ENCODE measurements at regions not wholly inside any gene's neighbourhood (a gene's known extent, or its start where the extent isn't known, plus 50 kb on each side); places are given as distances from the start of the nearest gene placed in this dataset.

GRCh38 chr9:113673726-113674125 is 202.4 kb upstream of the ZNF618 start:
- no peak for ATAC-seq
- Mint-ChIP-seq H3K9me3 (no peaks in the 10 kb centered on the region), H3K27me3 (peaks cover 30% of the 10 kb centered on the region), H3K36me3 (ENCODE audit: low read depth) (no peaks in the 10 kb centered on the region), H3K4me3 (no peak overlapping the region), H3K27ac (no peak overlapping the region), H3K4me1 (ENCODE audit: low read depth) (peaks cover 8% of the 10 kb centered on the region)
- POLR2A ChIA-PET = no interaction called here
- TF ChIP-seq CTCF (IDR thresholded peaks at IDR 0.05) = no peak
- CTCF ChIA-PET = interaction anchor here (0.7 to 1.3 kb wide), 4 partner anchors 8 to 85 kb away, joined by 3 to 4 read pairs (median 3); no protein-coding TSS in a partner anchor
- DNase-seq = no peak
- intact Hi-C loops (cut with micrococcal nuclease) = no loop called here

GRCh38 chr9:113674436-113674835 is 201.7 kb upstream of the ZNF618 start:
- H3K4me1 Mint-ChIP-seq (ENCODE audit: low read depth) = peaks cover 8% of the 10 kb centered on the region
- ATAC-seq = no peak
- POLR2A ChIA-PET = no interaction called here
- no peaks in the 10 kb centered on the region for H3K9me3 Mint-ChIP-seq
- no peak overlapping the region for H3K27ac Mint-ChIP-seq
- H3K36me3 Mint-ChIP-seq (ENCODE audit: low read depth) = no peaks in the 10 kb centered on the region
- CTCF ChIA-PET = interaction anchor here (1.2 to 1.6 kb wide), 3 partner anchors 9 to 84 kb away, joined by 3 to 4 read pairs (median 4); no protein-coding TSS in a partner anchor
- no peak for DNase-seq
- peaks cover 33% of the 10 kb centered on the region for H3K27me3 Mint-ChIP-seq
- intact Hi-C loops (cut with micrococcal nuclease) = no loop called here
- TF ChIP-seq CTCF (IDR thresholded peaks at IDR 0.05) = no peak
- no peak overlapping the region for H3K4me3 Mint-ChIP-seq

- ChIA-PET POLR2A (no interaction called here), CTCF (interaction anchor here (1.4 to 1.6 kb wide), 3 partner anchors 8 to 21 kb away, joined by 4 to 7 read pairs (median 4); no protein-coding TSS in a partner anchor)
- peaks cover 8% of the 10 kb centered on the region for H3K4me1 Mint-ChIP-seq (ENCODE audit: low read depth)
- peaks cover 36% of the 10 kb centered on the region for H3K27me3 Mint-ChIP-seq
- ATAC-seq = peak; percentile 24
- intact Hi-C loops (cut with micrococcal nuclease) = no loop called here
- no peaks in the 10 kb centered on the region for H3K36me3 Mint-ChIP-seq (ENCODE audit: low read depth)
- H3K9me3 Mint-ChIP-seq = no peaks in the 10 kb centered on the region
- no peak overlapping the region for H3K27ac Mint-ChIP-seq
- no peak overlapping the region for H3K4me3 Mint-ChIP-seq
- no peak for TF ChIP-seq CTCF (IDR thresholded peaks at IDR 0.05)
- DNase-seq = no peak
These were observed 200.6 kb upstream of the ZNF618 start for GRCh38 chr9:113675475-113675941.

GRCh38 chr9:113677057-113677456 is 199.1 kb upstream of the ZNF618 start:
- Mint-ChIP-seq H3K9me3 (no peaks in the 10 kb centered on the region), H3K4me3 (no peak overlapping the region), H3K4me1 (ENCODE audit: low read depth) (peaks cover 8% of the 10 kb centered on the region), H3K27me3 (peaks cover 44% of the 10 kb centered on the region), H3K36me3 (ENCODE audit: low read depth) (no peaks in the 10 kb centered on the region), H3K27ac (no peak overlapping the region)
- intact Hi-C loops (cut with micrococcal nuclease) = no loop called here
- DNase-seq (peak; percentile 35), ATAC-seq (peak; percentile 64)
- no peak for TF ChIP-seq CTCF (IDR thresholded peaks at IDR 0.05)
- ChIA-PET CTCF (interaction anchor here (0.6 to 0.8 kb wide), 3 partner anchors 22 to 271 kb away, joined by 3 read pairs; no protein-coding TSS in a partner anchor), POLR2A (no interaction called here)

DNA sequence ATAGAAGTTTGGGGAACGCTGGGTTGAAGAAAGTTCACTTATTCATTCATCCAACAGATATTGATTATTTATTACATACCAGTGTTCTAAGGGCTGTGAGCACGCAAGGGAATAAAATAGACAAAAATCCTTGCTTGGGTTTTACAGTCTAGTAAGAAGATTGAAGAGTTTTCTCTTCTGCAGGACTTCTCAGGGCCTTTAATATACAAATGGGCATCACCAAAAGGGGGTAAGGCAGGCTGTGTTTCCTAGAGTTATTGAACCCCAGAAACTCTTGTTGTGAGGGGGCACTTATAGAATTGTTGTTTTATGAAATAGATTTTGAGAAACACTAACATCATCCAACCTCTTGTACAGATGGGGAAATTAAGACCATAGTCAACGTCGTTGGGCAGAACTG is 198.5 kb upstream of the ZNF618 start:
- ChIA-PET CTCF (interaction anchor here (0.6 to 0.8 kb wide), 2 partner anchors 22 to 272 kb away, joined by 3 read pairs; no protein-coding TSS in a partner anchor), POLR2A (no interaction called here)
- H3K36me3 Mint-ChIP-seq (ENCODE audit: low read depth) = no peaks in the 10 kb centered on the region
- DNase-seq = no peak
- H3K4me1 Mint-ChIP-seq (ENCODE audit: low read depth) = peaks cover 8% of the 10 kb centered on the region
- no peak overlapping the region for H3K4me3 Mint-ChIP-seq
- intact Hi-C loops (cut with micrococcal nuclease) = no loop called here
- H3K27ac Mint-ChIP-seq = no peak overlapping the region
- no peaks in the 10 kb centered on the region for H3K9me3 Mint-ChIP-seq
- ATAC-seq = no peak
- peaks cover 49% of the 10 kb centered on the region for H3K27me3 Mint-ChIP-seq
- no peak for TF ChIP-seq CTCF (IDR thresholded peaks at IDR 0.05)
